SK-N-DZ (cell line): ENCODE measurements at regions not wholly inside any gene's neighbourhood (a gene's known extent, or its start where the extent isn't known, plus 50 kb on each side); places are given as distances from the start of the nearest gene placed in this dataset.
"Not testable (repeated sequence)": the region's sequence is repeated elsewhere in the genome, so short reads cannot be mapped to it uniquely, and the experiment has no call there.

Source experiments
- DNase-seq: peaks from one replicate; pipeline ENCODE4 v3.0.0-alpha.2; 2015; ENCODE audit warnings: low spot score

DNA sequence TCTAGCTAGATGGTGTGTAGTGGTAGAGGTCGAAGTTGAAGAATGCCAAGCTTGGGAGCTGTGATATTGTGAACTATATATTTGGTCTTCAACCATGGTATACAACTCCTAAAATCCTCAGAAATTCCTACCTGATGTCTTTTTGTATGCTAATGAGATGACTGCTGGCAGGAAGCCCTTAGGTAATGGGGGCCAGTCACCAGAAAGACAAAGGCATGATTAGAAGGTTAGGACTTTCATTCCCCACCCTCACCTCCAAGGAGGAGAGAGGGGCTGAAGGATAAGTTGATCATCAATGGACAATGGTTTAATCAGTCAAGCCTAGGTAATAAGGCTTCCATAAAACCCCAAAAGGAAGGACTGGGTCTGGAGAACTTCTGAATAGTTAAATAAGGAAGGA is 285.7 kb upstream of the POU5F2 start:
- no peak for DNase-seq

DNA sequence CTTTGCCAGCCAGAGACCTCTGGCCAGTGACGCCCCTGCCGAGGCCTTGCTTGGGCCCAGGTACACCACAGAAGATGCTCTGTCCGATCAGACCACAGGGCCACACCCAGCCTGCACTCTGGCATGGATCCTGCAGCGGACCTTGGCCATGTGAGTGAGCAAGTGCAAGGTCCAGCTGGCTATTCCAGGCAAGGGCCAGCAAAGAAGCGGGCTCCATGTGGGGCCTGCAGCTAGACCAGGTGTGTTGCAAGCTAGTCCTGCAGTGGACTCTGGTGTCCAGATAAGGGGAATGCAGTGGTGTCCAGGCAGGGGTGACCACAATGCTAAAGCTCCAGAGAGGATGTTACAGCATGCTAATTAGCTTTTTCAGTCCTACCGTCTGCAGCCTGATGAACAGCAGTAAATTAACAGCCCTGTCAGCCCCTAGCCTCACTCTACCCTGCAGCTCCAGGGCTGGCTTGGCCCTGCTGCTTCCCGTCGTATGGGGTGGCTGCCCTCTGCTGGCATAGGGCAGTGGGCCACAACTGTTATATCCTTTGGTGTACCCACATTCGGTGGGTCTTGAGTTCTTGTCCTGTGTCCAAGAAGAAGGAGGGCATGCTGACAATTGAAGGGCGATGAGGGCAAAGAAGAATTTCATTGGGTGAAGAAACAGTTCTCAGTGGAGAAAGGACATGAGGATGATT is 284.5 kb upstream of the POU5F2 start:
- peak; percentile 12 for DNase-seq

DNA sequence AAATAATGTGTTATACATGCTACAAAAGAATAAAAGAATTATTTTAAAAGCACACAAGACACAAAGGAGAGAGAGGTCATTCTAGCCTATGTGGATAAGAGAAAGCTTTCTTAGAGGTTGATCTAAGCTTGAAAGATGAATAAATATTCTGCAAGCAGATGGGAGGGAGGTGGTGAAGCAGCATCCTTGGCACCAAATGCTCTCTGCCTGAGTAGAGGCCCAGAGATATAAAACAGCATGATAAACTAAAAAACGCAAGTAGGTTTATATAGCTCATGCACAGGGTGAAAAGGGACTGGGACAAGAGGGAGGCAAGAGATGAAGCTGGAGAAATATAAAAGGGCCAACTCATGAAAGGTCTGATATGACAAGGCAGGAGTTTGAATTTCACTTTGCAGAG is 283.2 kb upstream of the POU5F2 start:
- DNase-seq: no peak

DNA sequence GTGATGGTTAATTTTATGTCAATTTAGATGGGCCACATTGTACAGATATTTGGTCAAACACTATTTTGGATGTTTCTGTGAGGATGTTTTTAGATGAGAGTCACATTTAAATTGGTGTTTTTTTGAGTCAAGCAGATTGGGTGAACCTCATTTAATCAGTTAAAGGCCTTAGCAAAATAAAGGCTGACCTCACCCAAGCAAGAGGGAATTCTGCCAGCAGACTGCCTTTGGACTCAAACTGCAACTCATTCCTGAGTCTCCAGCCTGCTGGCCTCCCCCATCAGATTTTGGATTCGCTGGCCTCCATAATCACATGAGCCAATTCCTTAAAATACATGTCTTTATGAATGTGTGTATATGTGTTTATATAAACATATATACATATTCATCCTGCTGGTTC is 282.7 kb upstream of the POU5F2 start:
- DNase-seq: no peak

DNA sequence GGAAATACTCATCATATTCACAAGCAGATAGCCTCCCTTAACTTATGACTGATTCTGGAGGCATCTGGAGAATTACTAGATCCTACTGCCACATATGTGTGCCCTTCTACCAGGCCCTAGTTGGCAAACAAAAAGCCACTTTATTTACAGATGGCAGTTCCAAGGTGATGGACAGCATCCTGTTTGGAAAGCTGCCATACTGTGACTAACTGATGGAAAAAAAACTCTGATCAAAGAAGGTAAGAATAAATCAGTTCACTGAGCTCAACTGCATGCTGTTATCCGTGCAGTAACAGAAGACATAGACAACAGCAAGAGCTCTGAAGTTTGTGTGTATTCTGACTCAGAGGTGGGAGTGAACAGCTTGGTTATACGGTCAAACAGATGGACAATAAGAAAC is 279.8 kb upstream of the POU5F2 start:
- DNase-seq: no peak

DNA sequence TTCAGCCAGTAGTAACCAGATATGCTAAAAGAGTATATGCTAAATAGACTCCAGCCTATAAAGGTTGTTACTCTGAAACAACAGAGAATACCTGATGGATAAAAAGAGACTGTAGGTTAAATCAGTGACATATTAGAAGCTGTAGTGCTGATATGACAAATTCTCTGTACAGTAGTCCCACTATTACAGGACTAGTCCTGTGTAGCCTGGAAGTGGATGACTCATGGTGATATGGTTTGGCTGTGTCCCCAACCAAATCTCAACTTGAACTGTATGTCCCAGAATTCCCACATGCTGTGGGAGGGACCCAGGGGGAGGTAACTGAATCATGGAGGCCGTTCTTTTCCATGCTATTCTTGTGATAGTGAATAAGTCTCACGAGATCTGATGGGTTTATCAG is 276.2 kb upstream of the POU5F2 start:
- no peak for DNase-seq

DNA sequence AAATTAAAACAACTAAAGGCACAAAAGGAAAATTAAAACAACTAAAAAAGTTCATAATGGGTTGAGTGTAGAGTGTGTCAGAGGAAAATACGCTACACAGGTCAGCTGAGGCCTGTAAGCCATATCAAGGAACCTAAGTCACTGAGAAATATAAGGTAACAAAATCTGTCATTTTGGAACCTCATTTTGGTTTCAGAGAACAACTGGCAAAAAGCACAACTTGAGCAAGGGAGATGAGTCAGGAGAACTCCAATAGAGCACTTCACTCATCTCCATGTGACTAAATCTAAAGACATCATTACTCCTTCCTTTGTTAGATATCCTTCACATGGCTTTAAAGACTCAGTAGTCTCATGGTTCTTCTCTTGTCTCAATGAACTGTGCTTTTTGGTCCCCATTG is 269.4 kb upstream of the POU5F2 start:
- no peak for DNase-seq

DNA sequence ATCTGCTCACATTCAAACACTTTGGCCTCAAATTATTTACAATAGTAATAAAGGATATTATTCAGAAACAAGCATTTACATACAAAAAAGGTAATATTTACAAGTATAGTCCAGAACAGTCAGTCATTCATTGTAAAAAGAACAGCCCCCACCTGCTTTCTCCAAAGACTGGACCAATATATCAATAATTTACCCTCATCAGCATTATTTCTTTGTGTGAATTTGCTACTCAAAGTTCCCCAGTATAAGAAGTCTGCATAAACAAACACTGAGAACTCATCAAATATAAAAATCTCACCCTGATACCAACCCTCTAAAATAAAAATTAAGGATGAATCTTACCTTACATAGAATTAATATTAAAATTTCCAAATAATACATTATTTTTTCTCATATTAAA is 267.8 kb upstream of the POU5F2 start:
- no peak for DNase-seq

DNA sequence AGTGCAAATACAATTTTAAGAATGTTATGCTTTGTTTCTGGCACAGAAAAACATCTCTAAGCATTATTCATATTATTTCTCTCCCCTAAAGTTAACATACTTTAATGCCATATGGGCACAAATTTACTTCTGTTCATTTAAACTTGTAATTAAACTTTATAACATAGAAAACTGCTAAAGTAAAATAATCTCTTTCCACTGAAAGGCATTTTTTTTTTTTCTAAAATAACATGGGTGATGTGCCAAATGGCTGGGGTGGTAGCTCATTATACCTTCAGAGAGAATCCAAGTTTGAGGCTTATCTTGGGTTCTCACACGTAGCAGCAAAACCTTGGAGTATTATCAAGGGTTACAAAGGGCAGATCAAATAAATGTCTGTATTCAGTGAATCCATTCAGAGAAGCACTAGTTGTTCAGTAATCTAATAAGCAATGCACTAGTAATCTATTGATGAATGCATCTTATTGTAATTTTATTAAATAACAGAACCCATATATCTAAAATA is 257.6 kb upstream of the POU5F2 start:
- DNase-seq: no peak

DNA sequence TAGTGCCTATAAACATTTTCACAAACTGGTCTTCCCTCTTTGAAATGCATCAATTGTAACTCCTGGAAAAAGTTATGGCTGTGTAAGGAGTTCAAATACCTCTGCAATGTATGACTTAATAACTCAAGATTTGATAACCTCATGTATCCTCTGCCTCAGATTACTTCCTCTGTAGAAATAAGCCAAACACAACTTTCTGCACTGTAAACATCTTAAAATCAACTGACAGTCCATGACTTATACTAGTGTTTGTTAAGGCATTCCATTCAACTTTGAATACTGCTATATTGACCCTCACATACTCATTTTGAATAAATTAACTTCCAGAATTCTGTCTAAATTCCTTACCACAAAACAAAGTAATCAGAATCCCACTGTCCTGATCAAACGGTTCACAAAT is 256.2 kb upstream of the POU5F2 start:
- DNase-seq: no peak

DNA sequence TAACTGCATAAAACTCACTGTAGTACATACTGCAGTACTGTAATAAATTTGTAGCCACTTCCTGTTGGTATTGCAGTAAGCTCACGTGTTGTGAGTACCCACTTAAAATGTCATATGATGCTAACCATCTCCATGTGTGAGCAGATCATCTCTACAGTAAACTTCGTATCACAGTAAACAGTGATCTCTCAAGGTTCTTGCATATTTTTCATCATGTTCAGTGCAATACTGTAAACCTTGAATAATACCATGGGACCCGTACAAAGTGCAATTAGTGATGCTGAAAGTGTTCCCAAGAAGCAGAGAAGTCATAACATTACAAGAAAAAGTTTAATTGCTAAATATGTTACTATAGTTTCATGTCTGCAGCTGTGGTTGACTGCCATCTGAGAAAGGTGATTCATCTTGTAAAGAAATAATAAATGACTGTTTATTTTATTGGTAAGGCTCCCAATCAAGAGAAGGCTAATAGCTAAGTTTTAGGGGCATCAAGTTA is 253.8 kb upstream of the POU5F2 start:
- no peak for DNase-seq

DNA sequence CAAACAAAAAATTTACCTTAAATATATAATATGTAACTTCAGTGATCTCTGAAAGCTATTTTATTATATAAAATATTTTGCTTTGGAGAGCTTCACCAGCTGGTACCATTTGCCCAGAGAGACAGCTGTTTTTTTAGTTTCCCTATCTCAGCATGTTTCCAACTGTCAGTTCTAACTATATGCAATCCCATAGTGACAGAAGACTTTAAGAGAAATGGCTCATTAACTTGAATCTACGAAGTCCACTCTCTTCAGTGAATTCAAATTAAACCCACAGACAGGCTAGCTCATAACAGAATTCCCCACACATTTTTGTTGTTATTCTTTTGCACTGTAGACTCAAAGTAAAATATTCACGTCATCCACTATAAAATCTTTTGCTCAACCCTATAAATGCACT is 251.8 kb upstream of the POU5F2 start:
- DNase-seq: no peak

DNA sequence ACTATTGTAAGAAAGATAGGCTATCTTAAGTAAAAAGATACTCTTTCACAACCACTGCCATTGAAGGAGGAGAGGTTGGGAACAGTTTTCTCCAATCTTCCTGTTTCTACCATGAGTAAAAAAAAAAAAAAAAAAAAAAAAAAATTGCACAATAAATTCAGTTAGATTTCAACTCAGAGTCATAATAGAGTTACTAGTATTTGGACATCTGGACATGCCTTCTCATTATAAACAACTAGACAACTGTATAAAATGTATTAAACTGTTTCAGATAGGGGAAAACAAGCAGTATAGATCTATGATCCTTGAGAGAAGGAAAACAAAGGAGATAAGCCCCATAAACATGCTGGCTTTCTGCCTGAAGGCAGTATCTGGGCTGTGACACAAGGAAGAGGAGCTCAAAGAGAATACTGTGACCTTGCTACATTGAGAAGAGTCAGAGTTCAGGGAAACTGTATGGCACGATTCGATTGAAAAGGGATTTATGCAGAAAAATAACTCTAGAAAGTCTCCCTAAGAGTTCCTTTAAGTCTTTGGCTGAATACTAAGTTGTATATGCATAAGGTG is 249.2 kb upstream of the POU5F2 start:
- DNase-seq: peak; percentile 13

DNA sequence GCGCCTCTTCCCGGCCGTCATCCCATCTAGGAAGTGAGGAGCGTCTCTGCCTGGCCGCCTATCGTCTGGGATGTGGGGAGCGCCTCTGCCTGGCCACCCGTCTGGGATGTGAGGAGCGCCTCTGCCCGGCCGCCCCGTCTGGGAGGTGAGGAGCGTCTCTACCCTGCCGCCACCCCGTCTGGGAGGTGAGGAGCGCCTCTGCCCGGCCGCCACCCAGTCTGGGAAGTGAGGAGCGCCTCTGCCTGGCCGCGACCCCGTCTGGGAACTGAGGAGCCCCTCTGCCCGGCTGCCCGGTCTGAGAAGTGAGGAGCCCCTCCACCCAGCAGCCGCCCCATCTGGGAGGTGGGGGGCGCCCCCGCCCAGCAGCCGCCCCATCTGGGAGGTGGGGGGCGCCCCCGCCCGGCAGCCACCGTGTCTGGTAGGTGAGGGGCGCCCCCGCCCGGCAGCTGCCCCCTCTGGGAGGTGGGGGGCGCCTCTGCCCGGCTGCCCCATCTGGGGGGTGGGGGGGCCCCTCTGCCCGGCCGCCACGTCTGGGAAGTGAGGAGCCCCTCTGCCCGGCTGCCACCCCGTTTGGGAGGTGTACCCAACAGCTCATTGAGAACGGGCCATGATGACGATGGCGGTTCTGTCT is 244.7 kb upstream of the POU5F2 start:
- DNase-seq: not testable (repeated sequence)

DNA sequence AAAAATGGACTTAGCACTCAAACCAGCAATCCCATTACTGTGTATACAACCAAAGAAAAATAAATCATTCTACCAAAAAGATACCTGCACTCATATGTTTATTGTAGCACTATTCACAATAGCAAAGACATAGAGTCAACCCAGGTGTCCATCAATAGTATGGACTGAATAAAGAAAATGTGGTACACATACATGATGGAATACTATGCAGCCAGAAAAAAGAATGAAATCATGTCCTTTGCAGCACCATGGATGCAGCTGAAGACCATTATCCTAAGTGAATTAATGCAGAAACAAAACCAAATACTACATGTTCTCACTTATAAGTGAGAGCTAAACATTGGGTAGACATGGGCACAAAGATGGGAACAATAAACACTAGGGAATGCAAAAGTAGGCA is 236.8 kb upstream of the POU5F2 start:
- DNase-seq: no peak

DNA sequence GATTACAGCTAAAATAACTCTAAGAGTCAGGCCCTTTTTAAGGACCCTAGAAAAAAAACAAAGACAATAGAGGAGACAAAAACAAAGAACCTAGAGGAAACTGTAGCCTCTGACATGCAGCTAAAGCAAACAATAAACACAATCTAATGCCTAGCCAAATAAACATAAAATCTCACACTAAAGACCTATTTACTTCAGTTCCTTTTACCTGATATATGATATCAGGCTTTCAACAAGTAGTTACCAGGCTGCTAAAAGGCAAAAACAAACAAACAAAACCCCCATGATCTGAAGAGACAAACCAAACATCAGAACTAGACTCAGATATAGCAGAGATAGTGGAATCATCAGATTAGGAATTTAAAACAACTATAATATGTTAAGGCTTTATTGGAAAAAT is 226.5 kb upstream of the POU5F2 start:
- DNase-seq: no peak

DNA sequence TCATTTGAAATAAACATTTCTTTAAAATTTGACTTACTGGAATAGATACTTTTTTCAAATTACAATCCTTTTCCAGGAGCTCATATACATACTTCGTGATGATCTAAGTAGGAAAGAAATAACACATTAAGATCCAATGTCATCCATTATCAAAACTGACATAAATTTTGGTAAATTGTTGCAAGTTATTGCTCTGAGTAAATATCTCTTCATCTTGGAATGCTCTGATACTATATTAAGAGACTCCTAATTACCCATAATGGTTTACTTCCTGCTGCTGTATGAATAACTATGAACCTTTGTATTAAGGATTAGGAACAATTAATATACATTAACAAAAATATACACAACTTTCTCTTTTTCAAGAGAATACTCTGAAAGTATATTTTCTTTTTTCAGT is 223.0 kb upstream of the POU5F2 start:
- no peak for DNase-seq

DNA sequence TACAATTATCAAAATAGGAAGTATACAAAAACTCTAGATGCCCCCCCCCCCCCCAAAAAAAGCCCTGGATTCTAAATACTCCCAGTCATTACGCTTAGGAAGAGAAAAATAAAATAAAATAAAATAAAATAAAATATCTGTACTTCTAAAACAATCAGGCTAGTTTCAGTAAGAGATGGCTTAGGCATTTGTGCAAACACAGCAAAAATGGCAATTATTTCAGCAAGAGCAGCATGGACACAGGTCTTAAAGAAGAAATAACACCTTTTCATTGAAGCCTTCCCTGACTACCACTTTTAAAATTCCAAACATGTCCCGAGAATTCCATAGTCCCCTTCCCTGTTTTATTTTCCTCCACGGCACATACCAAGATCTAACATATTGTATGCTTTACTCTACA is 218.6 kb upstream of the POU5F2 start:
- no peak for DNase-seq

DNA sequence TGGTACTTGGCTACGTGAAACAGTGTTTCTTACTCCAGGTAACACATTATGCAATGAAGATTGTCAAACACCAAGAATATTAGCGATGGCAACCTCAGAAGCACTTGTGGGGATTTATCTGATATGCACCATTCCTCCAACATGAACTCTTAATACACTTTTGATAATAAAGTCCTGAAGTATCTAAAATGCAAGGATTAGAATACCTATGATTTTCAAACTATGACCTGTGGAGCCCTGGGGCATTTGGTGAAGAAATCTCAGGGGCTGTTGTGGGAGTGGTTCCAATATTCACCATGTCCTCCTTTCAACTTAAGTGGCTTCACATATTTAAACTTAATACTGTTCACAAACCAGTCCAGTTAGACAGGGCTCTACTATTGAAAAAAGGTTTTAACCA is 214.6 kb upstream of the POU5F2 start:
- DNase-seq: no peak

DNA sequence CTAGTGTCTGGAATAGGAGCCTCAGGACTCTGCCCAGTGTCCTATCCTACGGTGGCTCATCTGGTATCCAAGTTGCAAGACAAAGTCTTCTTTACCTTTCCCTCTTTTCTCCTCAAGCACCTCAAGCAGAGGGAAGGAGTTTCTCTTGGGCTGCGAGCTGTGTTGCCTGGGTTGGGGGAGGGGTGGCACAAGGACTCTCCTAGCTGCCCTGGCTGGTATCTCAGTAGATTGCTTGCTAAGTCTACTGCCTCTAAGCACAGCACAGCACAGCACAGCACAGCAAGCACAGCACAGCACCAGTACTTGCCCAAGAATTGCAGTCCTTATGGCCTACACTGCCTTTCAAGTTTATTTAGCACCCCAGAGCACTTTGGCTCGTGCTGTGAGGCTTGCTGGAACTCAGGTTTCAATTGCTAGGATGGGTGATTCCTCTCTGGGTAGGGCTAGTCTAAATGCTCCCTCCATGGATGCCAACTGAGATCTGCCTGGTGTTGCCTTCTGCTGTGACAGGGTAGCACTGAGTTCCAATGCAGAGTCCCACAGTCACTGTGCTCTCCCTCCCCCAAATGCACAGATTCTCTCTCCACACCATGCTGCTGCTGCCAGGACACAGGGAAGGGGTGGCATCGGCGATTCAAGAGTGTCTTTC is 213.1 kb upstream of the POU5F2 start:
- DNase-seq: no peak

DNA sequence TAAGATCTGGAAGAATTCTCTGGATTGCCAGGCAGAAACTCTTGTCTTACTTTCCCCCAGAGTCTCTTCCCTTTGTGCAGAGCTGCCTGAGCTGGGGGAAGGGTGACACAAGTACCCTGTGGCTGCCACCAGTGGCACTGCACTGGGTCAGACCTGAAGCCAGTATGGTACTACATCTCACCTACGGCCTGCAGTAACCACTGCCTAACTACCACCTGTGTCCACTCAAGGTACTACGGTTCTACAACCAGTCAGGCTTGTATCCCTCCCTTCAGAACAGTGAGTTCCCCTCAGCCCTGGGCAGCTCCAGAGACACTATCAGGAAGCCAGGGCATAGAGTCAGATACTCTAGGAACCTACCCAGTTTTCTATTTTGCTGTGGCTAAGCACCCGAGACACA is 212.0 kb upstream of the POU5F2 start:
- no peak for DNase-seq

DNA sequence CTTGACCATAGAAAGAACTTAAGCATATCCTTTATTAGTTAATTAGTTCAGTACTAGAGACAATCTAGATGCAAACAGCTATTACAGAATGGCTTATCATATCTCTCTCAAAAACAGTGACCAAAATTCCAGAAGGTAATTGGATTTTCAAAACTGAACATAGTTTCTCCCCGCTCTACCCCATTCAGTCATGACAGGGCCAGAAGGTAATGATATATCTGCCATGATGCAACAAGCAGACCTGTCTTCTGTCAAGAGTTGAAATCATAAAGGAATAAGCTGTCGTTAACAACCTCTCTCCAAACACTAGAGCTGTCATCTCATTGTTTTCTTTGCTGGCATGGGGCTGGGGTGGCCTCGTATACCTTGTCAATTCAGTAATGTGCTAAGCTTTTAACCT is 200.5 kb upstream of the POU5F2 start:
- DNase-seq: peak; percentile 96

DNA sequence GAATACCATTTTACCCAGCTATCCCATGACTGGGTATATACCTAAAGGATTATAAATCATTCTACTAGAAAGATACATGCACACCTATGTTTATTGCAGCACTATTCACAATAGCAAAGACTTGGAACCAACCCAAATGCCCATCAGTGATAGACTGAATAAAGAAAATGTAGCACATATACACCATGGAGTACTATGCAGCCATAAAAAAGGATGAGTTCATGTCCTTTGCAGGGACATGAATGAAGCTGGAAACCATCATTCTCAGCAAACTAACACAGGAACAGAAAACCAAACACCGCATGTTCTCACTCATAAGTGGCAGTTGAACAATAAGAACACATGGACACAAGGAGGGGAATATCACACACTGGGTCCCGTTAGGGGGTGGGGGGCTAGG is 191.9 kb upstream of the POU5F2 start:
- DNase-seq: not testable (repeated sequence)
